ENCODE measurements at regions not wholly inside any gene's neighbourhood (a gene's known extent, or its start where the extent isn't known, plus 50 kb on each side); places are given as distances from the start of the nearest gene placed in this dataset.

DNA sequence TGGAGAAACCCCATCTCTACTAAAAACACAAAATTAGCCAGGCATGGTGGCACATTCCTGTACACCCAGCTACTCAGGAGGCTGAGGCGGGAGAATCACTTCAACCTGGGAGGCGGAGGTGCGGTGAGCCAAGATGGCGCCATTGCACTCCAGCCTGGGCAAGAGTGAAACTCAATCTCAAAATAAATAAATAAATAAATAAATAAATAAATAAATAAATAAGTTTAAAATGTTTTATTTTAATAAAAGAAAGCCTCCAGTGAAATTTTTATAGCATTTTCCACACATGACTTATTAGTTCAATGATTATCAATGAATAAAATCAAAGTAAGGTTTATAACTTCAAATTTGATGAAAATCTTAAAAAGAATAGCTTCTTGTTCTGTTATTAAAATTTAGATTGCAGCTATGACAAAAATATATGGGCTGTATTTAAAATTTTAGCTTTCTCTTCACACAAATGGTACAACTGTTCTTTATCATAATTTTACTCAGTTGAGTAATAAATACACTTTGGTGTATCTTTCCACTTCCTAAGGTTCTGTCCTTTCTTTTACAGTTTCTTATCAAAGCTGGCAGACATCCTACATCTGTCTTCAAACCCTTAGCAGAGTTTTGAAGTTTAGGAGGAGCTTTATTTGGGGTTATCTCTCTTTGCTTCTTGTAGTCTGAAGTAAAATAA lies 78.4 kb upstream of the ZSWIM2 start:
- DNase-seq (ENCODE audit: low read depth, low spot score) (no peak), FAIRE-seq (no peak), ATAC-seq (no peak)
- Histone ChIP-seq H2AFZ (ENCODE audit: control insufficient read depth, low read depth, low read length) (no peak overlapping the region), H4K20me1 (ENCODE audit: control insufficient read depth, insufficient read depth) (no peaks in the 10 kb centered on the region), H3K9me3 (replicated peaks; ENCODE audit: control insufficient read depth, insufficient read depth, low read length) (no peaks in the 10 kb centered on the region), H3K79me2 (ENCODE audit: control insufficient read depth, insufficient read depth, low read length) (no peaks in the 10 kb centered on the region), H3K4me2 (ENCODE audit: control insufficient read depth, insufficient read depth) (no peak overlapping the region), H3K27ac (ENCODE audit: control insufficient read depth, insufficient read depth) (no peak overlapping the region), H3K36me3 (ENCODE audit: control insufficient read depth in 2 of 2, insufficient read depth in 2 of 2, low read length in 1 of 2) (no peaks in the 10 kb centered on the region), H3K4me3 (no peak overlapping the region), H3K4me1 (ENCODE audit: control insufficient read depth, insufficient read depth, low read length) (no peaks in the 10 kb centered on the region), H3K27me3 (replicated peaks in 1 of 2; ENCODE audit: control insufficient read depth in 2 of 2, insufficient read depth in 2 of 2, low read length in 1 of 2) (no peaks in the 10 kb centered on the region), H3K9ac (ENCODE audit: control insufficient read depth, insufficient read depth, low read length) (no peak overlapping the region)
- CTCF ChIA-PET: interaction anchor here (1.1 kb wide), 2 partner anchors 23 to 573 kb away, joined by 3 read pairs; no protein-coding TSS in a partner anchor
- no TSS peak for BruUV-seq (replicated peaks)
- POLR2A ChIA-PET: no interaction called here
- 95% methylated on average over 4 of the region's 4 CpGs for WGBS (ENCODE audit: insufficient coverage, insufficient replicate concordance, low lambda C conversion rate, missing lambda C conversion rate)
- RAD21 ChIA-PET (ENCODE audit: unreplicated experiment): interaction anchor here (0.9 to 1.1 kb wide), 3 partner anchors 14 to 65 kb away, joined by 3 to 4 read pairs (median 4); no protein-coding TSS in a partner anchor
- intact Hi-C loops (cut with micrococcal nuclease; ENCODE audit: unreplicated experiment): no loop called here
- in situ Hi-C loops (cut with MboI): no loop called here
- SMC1A ChIA-PET (ENCODE audit: uncharacterized antibody, unreplicated experiment): interaction anchor here (0.5 to 2.0 kb wide), 9 partner anchors 8 to 315 kb away, joined by 3 to 7 read pairs (median 4); no protein-coding TSS in a partner anchor
- no peak for TF ChIP-seq TAF1 (IDR thresholded peaks at IDR 0.05; ENCODE audit: borderline replicate concordance, low read depth, low read length)
- no peak for TF ChIP-seq SREBF1 (IDR thresholded peaks at IDR 0.05; ENCODE audit: low read length)
- no peak for TF ChIP-seq RFX5 (IDR thresholded peaks at IDR 0.05; ENCODE audit: low read depth, low read length)
- no peak for TF ChIP-seq ATF7 (IDR thresholded peaks at IDR 0.05; ENCODE audit: low read depth)
- TF ChIP-seq, protein P1, sequence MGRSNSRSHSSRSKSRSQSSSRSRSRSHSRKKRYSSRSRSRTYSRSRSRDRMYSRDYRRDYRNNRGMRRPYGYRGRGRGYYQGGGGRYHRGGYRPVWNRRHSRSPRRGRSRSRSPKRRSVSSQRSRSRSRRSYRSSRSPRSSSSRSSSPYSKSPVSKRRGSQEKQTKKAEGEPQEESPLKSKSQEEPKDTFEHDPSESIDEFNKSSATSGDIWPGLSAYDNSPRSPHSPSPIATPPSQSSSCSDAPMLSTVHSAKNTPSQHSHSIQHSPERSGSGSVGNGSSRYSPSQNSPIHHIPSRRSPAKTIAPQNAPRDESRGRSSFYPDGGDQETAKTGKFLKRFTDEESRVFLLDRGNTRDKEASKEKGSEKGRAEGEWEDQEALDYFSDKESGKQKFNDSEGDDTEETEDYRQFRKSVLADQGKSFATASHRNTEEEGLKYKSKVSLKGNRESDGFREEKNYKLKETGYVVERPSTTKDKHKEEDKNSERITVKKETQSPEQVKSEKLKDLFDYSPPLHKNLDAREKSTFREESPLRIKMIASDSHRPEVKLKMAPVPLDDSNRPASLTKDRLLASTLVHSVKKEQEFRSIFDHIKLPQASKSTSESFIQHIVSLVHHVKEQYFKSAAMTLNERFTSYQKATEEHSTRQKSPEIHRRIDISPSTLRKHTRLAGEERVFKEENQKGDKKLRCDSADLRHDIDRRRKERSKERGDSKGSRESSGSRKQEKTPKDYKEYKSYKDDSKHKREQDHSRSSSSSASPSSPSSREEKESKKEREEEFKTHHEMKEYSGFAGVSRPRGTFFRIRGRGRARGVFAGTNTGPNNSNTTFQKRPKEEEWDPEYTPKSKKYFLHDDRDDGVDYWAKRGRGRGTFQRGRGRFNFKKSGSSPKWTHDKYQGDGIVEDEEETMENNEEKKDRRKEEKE (IDR thresholded peaks at IDR 0.05): no peak
- TF ChIP-seq CEBPZ (IDR thresholded peaks at IDR 0.05; ENCODE audit: low read depth, low read length): no peak
- TF ChIP-seq SMAD1 (IDR thresholded peaks at IDR 0.05; ENCODE audit: low read depth, partially characterized antibody): no peak
- TF ChIP-seq, protein P2, sequence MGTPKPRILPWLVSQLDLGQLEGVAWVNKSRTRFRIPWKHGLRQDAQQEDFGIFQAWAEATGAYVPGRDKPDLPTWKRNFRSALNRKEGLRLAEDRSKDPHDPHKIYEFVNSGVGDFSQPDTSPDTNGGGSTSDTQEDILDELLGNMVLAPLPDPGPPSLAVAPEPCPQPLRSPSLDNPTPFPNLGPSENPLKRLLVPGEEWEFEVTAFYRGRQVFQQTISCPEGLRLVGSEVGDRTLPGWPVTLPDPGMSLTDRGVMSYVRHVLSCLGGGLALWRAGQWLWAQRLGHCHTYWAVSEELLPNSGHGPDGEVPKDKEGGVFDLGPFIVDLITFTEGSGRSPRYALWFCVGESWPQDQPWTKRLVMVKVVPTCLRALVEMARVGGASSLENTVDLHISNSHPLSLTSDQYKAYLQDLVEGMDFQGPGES (IDR thresholded peaks at IDR 0.05): no peak
- no peak for TF ChIP-seq GABPA (IDR thresholded peaks at IDR 0.05; ENCODE audit: low read depth)
- TF ChIP-seq MYB (IDR thresholded peaks at IDR 0.05; ENCODE audit: borderline replicate concordance, low read depth, low read length): no peak
- no peak for TF ChIP-seq BCL11A (IDR thresholded peaks at IDR 0.05; ENCODE audit: low read depth, low read length)
- TF ChIP-seq ZBTB33 (IDR thresholded peaks at IDR 0.05): no peak
- TF ChIP-seq EZH2 (IDR thresholded peaks at IDR 0.05; ENCODE audit: borderline replicate concordance, control insufficient read depth, low read depth, low read length): no peak
- TF ChIP-seq POU2F2 (IDR thresholded peaks at IDR 0.05; ENCODE audit: borderline replicate concordance, low read depth, low read length): no peak
- TF ChIP-seq NRF1 (conservative IDR thresholded peaks at IDR 0.05; ENCODE audit: low read depth, low read length): no peak

Measured in GM12878 (cell line).